H1 (cell line): ENCODE measurements at regions not wholly inside any gene's neighbourhood (a gene's known extent, or its start where the extent isn't known, plus 50 kb on each side); places are given as distances from the start of the nearest gene placed in this dataset.

ENCODE experiments used
- CTCF ChIA-PET: fragments of 300-600 bp; sonication (Branson Sonifier 250); formaldehyde crosslinking; loops from one replicate; lab custom pipeline; 2021; ENCODE audit not compliant: partially characterized antibody; lab: Charles Lee
- POLR2A ChIA-PET: fragments of 300-600 bp; sonication (Branson Sonifier 250); formaldehyde crosslinking; loops from one replicate; lab custom pipeline; 2021; ENCODE audit warnings: inconsistent platforms; ENCODE audit not compliant: partially characterized antibody; lab: Charles Lee
- DNase-seq, 2 experiments: peaks; one replicate each; pipeline versions ENCODE4 v3.0.0 to v3.0.0-alpha.2; 2010 to 2022; ENCODE audit warnings: low spot score in 2 of 2, low read depth in 1 of 2, mixed read lengths in 1 of 2
- FAIRE-seq: peaks from 2 replicates; lab custom pipeline; 2011; peaks lifted over from hg19 to GRCh38; lab: Jason Lieb, UNC
- H2AFZ ChIP-seq: 2 replicates; pipeline ENCODE4 v1.8.1; 2012; ENCODE audit warnings: low read length, inconsistent platforms
- H2AK5ac ChIP-seq: 2 replicates; pipeline ENCODE4 v1.6.1; 2013; ENCODE audit warnings: low read depth, low read length
- H2BK120ac ChIP-seq: replicated peaks from 2 replicates; pipeline ENCODE3; 2013; ENCODE audit warnings: low read depth, low read length, inconsistent platforms
- H2BK12ac ChIP-seq: 2 replicates; pipeline ENCODE4 v1.6.1; 2013; ENCODE audit warnings: low read depth, low read length
- H2BK15ac ChIP-seq: 2 replicates; pipeline ENCODE4 v1.6.1; 2013; ENCODE audit warnings: low read length
- H2BK20ac ChIP-seq: 2 replicates; pipeline ENCODE4 v1.6.1; 2013; ENCODE audit warnings: low read length
- H2BK5ac ChIP-seq: 2 replicates; pipeline ENCODE4 v1.6.1; 2013; ENCODE audit warnings: low read depth, low read length
- H3K14ac ChIP-seq: 2 replicates; pipeline ENCODE4 v1.6.1; 2013; ENCODE audit warnings: inconsistent platforms; ENCODE audit not compliant: insufficient read length
- H3K18ac ChIP-seq: 2 replicates; pipeline ENCODE4 v1.6.1; 2013; ENCODE audit warnings: low read length; ENCODE audit errors: extremely low read depth
- H3K23ac ChIP-seq: 2 replicates; pipeline ENCODE4 v1.6.1; 2013; ENCODE audit warnings: inconsistent platforms; ENCODE audit not compliant: insufficient read length
- H3K23me2 ChIP-seq: 2 replicates; pipeline ENCODE4 v1.6.1; 2013; ENCODE audit warnings: low read depth, low read length
- H3K27ac ChIP-seq: 2 replicates; pipeline ENCODE4 v1.6.1; 2011; ENCODE audit warnings: low read depth, low read length, inconsistent platforms
- H3K27me3 ChIP-seq, 4 experiments: replicated peaks in 1 of 4; 1 replicate in 1 of 4; 2 replicates in 3 of 4; pipeline versions ENCODE4 v1.6.1 to v1.8.1; 2011 to 2013; ENCODE audit warnings: low read length in 3 of 4, mild to moderate bottlenecking in 3 of 4, inconsistent platforms in 2 of 4, mixed read lengths in 2 of 4, moderate library complexity in 1 of 4; ENCODE audit not compliant: control insufficient read depth in 3 of 4, insufficient read depth in 3 of 4; ENCODE audit errors: extremely low read depth in 1 of 4
- H3K36me3 ChIP-seq, 4 experiments: 2 replicates each; pipeline versions ENCODE4 v1.6.1 to v1.8.1; 2011 to 2013; ENCODE audit warnings: mild to moderate bottlenecking in 4 of 4, low read length in 3 of 4, moderate library complexity in 2 of 4, control low read depth in 1 of 4, inconsistent platforms in 1 of 4; ENCODE audit not compliant: insufficient read depth in 4 of 4, control insufficient read depth in 2 of 4
- H3K4ac ChIP-seq: replicated peaks from 2 replicates; pipeline ENCODE3; 2013; ENCODE audit warnings: low read length, low read depth, mixed read lengths, inconsistent platforms; ENCODE audit not compliant: insufficient read length
- H3K4me1 ChIP-seq, 4 experiments: replicated peaks in 1 of 4; 1 replicate in 1 of 4; 2 replicates in 3 of 4; pipeline versions ENCODE4 v1.6.1 to v1.8.1; 2011 to 2013; ENCODE audit warnings: low read length in 3 of 4, inconsistent platforms in 2 of 4, mixed read lengths in 1 of 4; ENCODE audit not compliant: insufficient read depth in 4 of 4, control insufficient read depth in 3 of 4
- H3K4me2 ChIP-seq, 2 experiments: 2 replicates each; pipeline versions ENCODE4 v1.6.1 to v1.8.1; 2011 to 2013; ENCODE audit warnings: low read depth in 2 of 2, low read length in 2 of 2, control low read depth in 1 of 2, inconsistent platforms in 1 of 2, mild to moderate bottlenecking in 1 of 2; ENCODE audit not compliant: insufficient read depth in 1 of 2
- H3K4me3 ChIP-seq, 4 experiments: fragments of 200-600, 300-600 bp in 1 of 4; sonication (generic), shearing (Covaris generic), sonication (Bioruptor Twin) in 1 of 4; 2 replicates each; pipeline versions ENCODE4 v1.5.1 to v1.8.1; 2011 to 2016; ENCODE audit warnings: low read length in 4 of 4, low read depth in 3 of 4, control low read depth in 2 of 4, inconsistent platforms in 2 of 4, mild to moderate bottlenecking in 2 of 4, mixed read lengths in 1 of 4, moderate library complexity in 1 of 4; ENCODE audit not compliant: insufficient read depth in 2 of 4; ENCODE audit errors: extremely low read depth in 1 of 4
- H3K56ac ChIP-seq: replicated peaks from 2 replicates; pipeline ENCODE3; 2013; ENCODE audit warnings: low read depth, mild to moderate bottlenecking, mixed read lengths, low read length, inconsistent platforms; ENCODE audit not compliant: insufficient read length
- H3K79me1 ChIP-seq: 2 replicates; pipeline ENCODE4 v1.6.1; 2013; ENCODE audit warnings: low read depth, low read length, control low read depth
- H3K79me2 ChIP-seq, 2 experiments: 2 replicates each; pipeline versions ENCODE4 v1.6.1 to v1.8.1; 2012 to 2013; ENCODE audit warnings: low read length in 2 of 2, mild to moderate bottlenecking in 2 of 2, inconsistent platforms in 1 of 2; ENCODE audit not compliant: insufficient read depth in 2 of 2, control insufficient read depth in 1 of 2
- H3K9ac ChIP-seq, 4 experiments: replicated peaks in 1 of 4; 1 replicate in 1 of 4; 2 replicates in 3 of 4; pipeline versions ENCODE4 v1.6.1 to v1.8.1; 2011 to 2013; ENCODE audit warnings: low read depth in 3 of 4, low read length in 3 of 4, control low read depth in 2 of 4, mild to moderate bottlenecking in 2 of 4, moderate library complexity in 2 of 4, inconsistent platforms in 1 of 4; ENCODE audit errors: extremely low read depth in 1 of 4
- H3K9me3 ChIP-seq, 2 experiments: 2 replicates each; pipeline versions ENCODE4 v1.6.1 to v1.8.1; 2012 to 2013; ENCODE audit warnings: mild to moderate bottlenecking in 2 of 2, moderate library complexity in 2 of 2, control low read depth in 1 of 2, inconsistent platforms in 1 of 2, low read depth in 1 of 2, low read length in 1 of 2, mixed read lengths in 1 of 2; ENCODE audit not compliant: insufficient read depth in 2 of 2
- H4K20me1 ChIP-seq, 2 experiments: replicated peaks in 1 of 2; 2 replicates each; pipeline versions ENCODE3 to v1.8.1; 2011 to 2013; ENCODE audit warnings: inconsistent platforms in 2 of 2, low read length in 2 of 2, mild to moderate bottlenecking in 1 of 2; ENCODE audit not compliant: insufficient read depth in 2 of 2, control insufficient read depth in 1 of 2
- H4K5ac ChIP-seq: 2 replicates; pipeline ENCODE4 v1.6.1; 2013; ENCODE audit warnings: low read length, low read depth, mixed read lengths, inconsistent platforms; ENCODE audit not compliant: insufficient read length
- H4K8ac ChIP-seq: 2 replicates; pipeline ENCODE4 v1.8.0; 2013; ENCODE audit warnings: mild to moderate bottlenecking, moderate library complexity, low read length, inconsistent platforms; ENCODE audit not compliant: insufficient read depth; ENCODE audit errors: extremely low read depth
- H4K91ac ChIP-seq: replicated peaks from 2 replicates; pipeline ENCODE3; 2013; ENCODE audit warnings: low read length, mixed read lengths, inconsistent platforms; ENCODE audit not compliant: insufficient read length
- BACH1 ChIP-seq: IDR thresholded peaks from 2 replicates; pipeline ENCODE4 v1.6.1; 2012; ENCODE audit warnings: low read length, improper control_type of control experiment
- BCL11A ChIP-seq, 2 experiments: IDR thresholded peaks; one replicate each; pipeline ENCODE4 v1.6.1; 2011; ENCODE audit warnings: low read depth in 2 of 2, low read length in 2 of 2, mild to moderate bottlenecking in 2 of 2
- JUND ChIP-seq: IDR thresholded peaks from 2 replicates; pipeline ENCODE4 v1.6.1; 2011; ENCODE audit warnings: mild to moderate bottlenecking, improper control_type of control experiment, low read length
- SIN3A ChIP-seq, 2 experiments: IDR thresholded peaks in 1 of 2; conservative IDR thresholded peaks in 1 of 2; 2 replicates each; pipeline ENCODE4 v1.6.1; 2011 to 2012; ENCODE audit warnings: low read length in 2 of 2, improper control_type of control experiment in 1 of 2, low read depth in 1 of 2, mild to moderate bottlenecking in 1 of 2
- SIRT6 ChIP-seq: IDR thresholded peaks from one replicate; pipeline ENCODE4 v1.7.1; 2012; ENCODE audit warnings: low read length, inconsistent platforms
- SP4 ChIP-seq: IDR thresholded peaks from 2 replicates; pipeline ENCODE4 v1.6.1; 2012; ENCODE audit warnings: low read length, inconsistent platforms
- SUZ12 ChIP-seq: fragments of 200-600 bp; sonication (generic); IDR thresholded peaks from 2 replicates; pipeline ENCODE4 v1.6.1; 2012; ENCODE audit warnings: mild to moderate bottlenecking, inconsistent platforms, low read length, moderate library complexity, mixed read lengths
- TEAD4 ChIP-seq: IDR thresholded peaks from 2 replicates; pipeline ENCODE4 v1.6.1; 2012; ENCODE audit warnings: low read depth, low read length, inconsistent platforms, mixed read lengths
- ZNF274 ChIP-seq: IDR thresholded peaks from 2 replicates; pipeline ENCODE4 v1.7.0; 2012; ENCODE audit warnings: low read length, borderline replicate concordance; ENCODE audit errors: extremely low read depth
- WGBS, 2 experiments: shearing (Covaris generic) in 1 of 2; methylation state at CpG; one replicate each; pipeline versions ENCODE4 v1.1.6 to v1.1.7; 2013 to 2015; ENCODE audit warnings: low lambda C conversion rate in 2 of 2, mixed read lengths in 2 of 2, inconsistent platforms in 1 of 2, low coverage in 1 of 2, missing lambda C conversion rate in 1 of 2; ENCODE audit not compliant: insufficient replicate concordance in 2 of 2, insufficient coverage in 1 of 2, insufficient read length in 1 of 2; ENCODE audit errors: extremely low coverage in 1 of 2, missing lambda C conversion rate in 1 of 2; 5-methylcytosine and 5-hydroxymethylcytosine counted together
- TF ChIP-seq, protein P1 (sequence below): IDR thresholded peaks from 2 replicates; pipeline ENCODE4 v1.6.1; 2012; ENCODE audit warnings: inconsistent platforms

DNA sequence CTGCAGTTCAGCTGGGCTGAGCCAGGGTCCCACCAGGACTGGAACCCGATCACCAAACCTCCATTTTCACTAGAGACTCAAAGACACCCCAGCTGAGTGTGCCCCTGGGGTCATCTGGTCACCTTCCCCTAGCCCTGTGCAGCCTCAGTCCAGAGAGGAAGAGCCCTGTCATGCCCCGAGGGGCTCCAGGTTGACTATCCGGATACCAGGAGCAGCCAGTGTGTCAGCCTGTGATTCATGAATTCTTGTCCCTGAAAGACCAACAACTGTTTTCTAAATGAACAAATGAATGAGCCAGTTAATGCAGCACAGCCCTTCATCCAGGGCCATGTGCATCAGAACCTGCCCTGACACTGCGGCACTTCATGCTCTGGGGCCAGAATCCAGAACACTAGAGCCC lies 201.9 kb upstream of the TCERG1L start:
- Histone ChIP-seq H2BK120ac (no peak overlapping the region), H3K23me2 (peaks cover 7% of the 10 kb centered on the region), H3K27ac (no peak overlapping the region), H3K79me1 (no peaks in the 10 kb centered on the region), H3K4ac (no peak overlapping the region), H3K9me3 (peaks cover 22 to 23% of the 10 kb centered on the region in 2 experiments), H2AK5ac (no peak overlapping the region), H2BK5ac (no peak overlapping the region), H2BK15ac (no peak overlapping the region), H3K56ac (no peak overlapping the region), H3K4me1 (peaks cover 0 to 4% (median under 1%) of the 10 kb centered on the region in 4 experiments; a peak in 3 of 7 replicates), H3K9ac (no peak overlapping the region), H3K36me3 (no peaks in the 10 kb centered on the region), H4K8ac (no peak overlapping the region), H3K4me3 (no peak overlapping the region), H3K4me2 (no peak overlapping the region), H2AFZ (no peak overlapping the region), H2BK12ac (no peak overlapping the region), H4K91ac (no peak overlapping the region), H3K18ac (no peak overlapping the region), H3K27me3 (peaks cover 0 to 6% (median 0%) of the 10 kb centered on the region in 4 experiments; a peak in 4 of 7 replicates), H2BK20ac (no peak overlapping the region), H3K79me2 (peaks cover 0 to 5% of the 10 kb centered on the region in 2 experiments; a peak in 1 of 4 replicates), H4K5ac (no peak overlapping the region), H4K20me1 (peaks cover 0 to 3% of the 10 kb centered on the region in 2 experiments), H3K23ac (no peak overlapping the region), H3K14ac (no peak overlapping the region)
- 82% methylated on average over 4 of the region's 4 CpGs; no CpG with 5 or more reads in 1 of the 2 experiments for WGBS, 2 experiments
- FAIRE-seq (no peak), DNase-seq (no peak)
- POLR2A ChIA-PET: no interaction called here
- CTCF ChIA-PET: interaction anchor here (2.5 kb wide), 1 partner anchor 59 kb away, joined by 8 read pairs; no protein-coding TSS in a partner anchor
- TF ChIP-seq, protein P1, sequence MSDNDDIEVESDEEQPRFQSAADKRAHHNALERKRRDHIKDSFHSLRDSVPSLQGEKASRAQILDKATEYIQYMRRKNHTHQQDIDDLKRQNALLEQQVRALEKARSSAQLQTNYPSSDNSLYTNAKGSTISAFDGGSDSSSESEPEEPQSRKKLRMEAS: no peak
- TF ChIP-seq BACH1 (no peak), TEAD4 (no peak), JUND (no peak), ZNF274 (no peak), SUZ12 (no peak), SIN3A (conservative IDR thresholded peaks at IDR 0.05 in 1 of 2, IDR thresholded peaks at IDR 0.05 in 1 of 2; ENCODE audit: low read depth in 1 of 2, low read length in 2 of 2) (no peak), SP4 (no peak), SIRT6 (no peak), BCL11A (IDR thresholded peaks at IDR 0.05; ENCODE audit: low read depth in 2 of 2, low read length in 2 of 2) (no peak)
